CD8-positive, alpha-beta memory T cell (primary cell): ENCODE measurements at regions not wholly inside any gene's neighbourhood (a gene's known extent, or its start where the extent isn't known, plus 50 kb on each side); places are given as distances from the start of the nearest gene placed in this dataset.

Source experiments
- CTCF ChIA-PET: fragments of 350-600 bp; sonication (Branson Sonifier 250); formaldehyde crosslinking; loops from one replicate; lab custom pipeline; 2021; ENCODE audit warnings: antibody characterized with exemption; lab: Charles Lee
- POLR2A ChIA-PET: fragments of 350-600 bp; sonication (Branson Sonifier 250); formaldehyde crosslinking; loops from one replicate; lab custom pipeline; 2021; ENCODE audit warnings: antibody characterized with exemption; lab: Charles Lee
- DNase-seq, 5 donors: peaks; one replicate each; pipeline versions ENCODE4 v3.0.0 to v3.0.0-alpha.2; 2020 to 2022; ENCODE audit warnings: mixed read lengths in 1 of 5
- H3K27ac ChIP-seq: one replicate; pipeline ENCODE4 v1.7.0; 2013; ENCODE audit warnings: low read depth, mild to moderate bottlenecking, low read length, moderate library complexity
- H3K27me3 ChIP-seq: 2 replicates; pipeline ENCODE4 v1.7.0; 2013; ENCODE audit warnings: low read length, mild to moderate bottlenecking; ENCODE audit not compliant: insufficient read depth, poor library complexity, severe bottlenecking
- H3K36me3 ChIP-seq: 2 replicates; pipeline ENCODE4 v1.7.0; 2013; ENCODE audit warnings: mild to moderate bottlenecking, low read length, moderate library complexity; ENCODE audit not compliant: insufficient read depth
- H3K4me1 ChIP-seq: 2 replicates; pipeline ENCODE4 v1.7.0; 2013; ENCODE audit warnings: mild to moderate bottlenecking, low read length, moderate library complexity; ENCODE audit not compliant: insufficient read depth
- H3K4me3 ChIP-seq: 2 replicates; pipeline ENCODE4 v1.7.0; 2013; ENCODE audit warnings: mild to moderate bottlenecking, low read length
- H3K9me3 ChIP-seq: 2 replicates; pipeline ENCODE4 v1.7.0; 2013; ENCODE audit warnings: mild to moderate bottlenecking, low read length
- H3K27ac Mint-ChIP-seq, 8 donors: one replicate each; pipeline ENCODE4 v1.8.0; 2020 to 2021; ENCODE audit warnings: mixed read lengths in 8 of 8, mild to moderate bottlenecking in 6 of 8, inconsistent platforms in 3 of 8, moderate library complexity in 3 of 8
- H3K27me3 Mint-ChIP-seq, 2 donors: one replicate each; pipeline ENCODE4 v1.8.0; 2020 to 2021; ENCODE audit warnings: mixed read lengths in 2 of 2, mild to moderate bottlenecking in 1 of 2, moderate library complexity in 1 of 2
- H3K36me3 Mint-ChIP-seq, 3 donors: one replicate each; pipeline ENCODE4 v1.8.0; 2020 to 2021; ENCODE audit warnings: mixed read lengths in 3 of 3, inconsistent platforms in 1 of 3, mild to moderate bottlenecking in 1 of 3
- H3K4me1 Mint-ChIP-seq, 3 donors: one replicate each; pipeline ENCODE4 v1.8.0; 2020 to 2021; ENCODE audit warnings: mixed read lengths in 3 of 3, inconsistent platforms in 1 of 3, mild to moderate bottlenecking in 1 of 3
- H3K4me3 Mint-ChIP-seq, 7 donors: one replicate each; pipeline ENCODE4 v1.8.0; 2020 to 2021; ENCODE audit warnings: mixed read lengths in 7 of 7, mild to moderate bottlenecking in 6 of 7, moderate library complexity in 4 of 7, inconsistent platforms in 2 of 7
- H3K9me3 Mint-ChIP-seq, 5 donors: one replicate each; pipeline ENCODE4 v1.8.0; 2020 to 2022; ENCODE audit warnings: mixed read lengths in 5 of 5, mild to moderate bottlenecking in 3 of 5, moderate library complexity in 2 of 5, inconsistent platforms in 1 of 5

GRCh38 chr2:72006188-72006736, 141.4 kb downstream of the CYP26B1 start:
- Mint-ChIP-seq H3K27me3 (peaks cover 2 to 9% of the 10 kb centered on the region in 2 donors), H3K9me3 (no peaks in the 10 kb centered on the region), H3K27ac (no peak overlapping the region), H3K36me3 (no peaks in the 10 kb centered on the region), H3K4me3 (no peak overlapping the region), H3K4me1 (no peaks in the 10 kb centered on the region)
- no peaks in the 10 kb centered on the region for H3K27me3 ChIP-seq
- H3K27ac ChIP-seq: no peak overlapping the region
- no peaks in the 10 kb centered on the region for H3K36me3 ChIP-seq
- no peaks in the 10 kb centered on the region for H3K9me3 ChIP-seq
- H3K4me3 ChIP-seq: no peak overlapping the region
- ChIA-PET POLR2A (no interaction called here), CTCF (no interaction called here)
- H3K4me1 ChIP-seq: no peaks in the 10 kb centered on the region
- DNase-seq: no peak

- ChIA-PET CTCF (interaction anchor here (0.6 kb wide), 1 partner anchor 18 kb away, joined by 3 read pairs; no protein-coding TSS in a partner anchor), POLR2A (no interaction called here)
- no peak overlapping the region for H3K27ac ChIP-seq
- H3K36me3 ChIP-seq: no peaks in the 10 kb centered on the region
- H3K4me1 ChIP-seq: no peaks in the 10 kb centered on the region
- peaks cover 0 to 3% (median 0%) of the 10 kb centered on the region in 5 donors for H3K9me3 Mint-ChIP-seq
- peaks cover 6 to 11% of the 10 kb centered on the region in 2 donors for H3K27me3 Mint-ChIP-seq
- H3K4me3 ChIP-seq: no peak overlapping the region
- H3K36me3 Mint-ChIP-seq: no peaks in the 10 kb centered on the region
- no peak overlapping the region for H3K27ac Mint-ChIP-seq
- H3K27me3 ChIP-seq: no peaks in the 10 kb centered on the region
- H3K4me1 Mint-ChIP-seq: no peaks in the 10 kb centered on the region
- DNase-seq: no peak
- H3K9me3 ChIP-seq: no peaks in the 10 kb centered on the region
- H3K4me3 Mint-ChIP-seq: no peak overlapping the region
These were observed 142.7 kb downstream of the CYP26B1 start for GRCh38 chr2:72004976-72005375.

- no peak for DNase-seq
- ChIA-PET CTCF (no interaction called here), POLR2A (no interaction called here)
- H3K27me3 Mint-ChIP-seq: peaks cover 6 to 14% of the 10 kb centered on the region in 2 donors
- H3K4me1 Mint-ChIP-seq: no peaks in the 10 kb centered on the region
- no peak overlapping the region for H3K4me3 Mint-ChIP-seq
- Histone ChIP-seq H3K4me1 (no peaks in the 10 kb centered on the region), H3K9me3 (no peaks in the 10 kb centered on the region), H3K36me3 (no peaks in the 10 kb centered on the region), H3K27me3 (no peaks in the 10 kb centered on the region), H3K27ac (no peak overlapping the region), H3K4me3 (no peak overlapping the region)
- H3K27ac Mint-ChIP-seq: no peak overlapping the region
- peaks cover 0 to 3% (median 0%) of the 10 kb centered on the region in 5 donors for H3K9me3 Mint-ChIP-seq
- no peaks in the 10 kb centered on the region for H3K36me3 Mint-ChIP-seq
These were observed 143.3 kb downstream of the CYP26B1 start for GRCh38 chr2:72004201-72004915.

- ChIA-PET POLR2A (no interaction called here), CTCF (no interaction called here)
- Histone ChIP-seq H3K27ac (no peak overlapping the region), H3K4me1 (no peaks in the 10 kb centered on the region), H3K27me3 (no peaks in the 10 kb centered on the region), H3K36me3 (no peaks in the 10 kb centered on the region), H3K9me3 (no peaks in the 10 kb centered on the region), H3K4me3 (no peak overlapping the region)
- H3K9me3 Mint-ChIP-seq: peaks cover 0 to 3% (median 0%) of the 10 kb centered on the region in 5 donors
- no peaks in the 10 kb centered on the region for H3K4me1 Mint-ChIP-seq
- H3K4me3 Mint-ChIP-seq: no peak overlapping the region
- DNase-seq: no peak
- no peak overlapping the region for H3K27ac Mint-ChIP-seq
- peaks cover 6 to 15% of the 10 kb centered on the region in 2 donors for H3K27me3 Mint-ChIP-seq
- H3K36me3 Mint-ChIP-seq: no peaks in the 10 kb centered on the region
These were observed 143.9 kb downstream of the CYP26B1 start for GRCh38 chr2:72003796-72004195.

GRCh38 chr2:72003124-72003523, 144.5 kb downstream of the CYP26B1 start:
- Mint-ChIP-seq H3K4me1 (no peaks in the 10 kb centered on the region), H3K36me3 (no peaks in the 10 kb centered on the region), H3K27me3 (peaks cover 6 to 15% of the 10 kb centered on the region in 2 donors), H3K9me3 (peaks cover 0 to 3% (median 0%) of the 10 kb centered on the region in 5 donors), H3K4me3 (no peak overlapping the region), H3K27ac (no peak overlapping the region)
- CTCF ChIA-PET: no interaction called here
- Histone ChIP-seq H3K9me3 (no peaks in the 10 kb centered on the region), H3K36me3 (no peaks in the 10 kb centered on the region), H3K4me1 (no peaks in the 10 kb centered on the region), H3K27ac (no peak overlapping the region), H3K4me3 (no peak overlapping the region), H3K27me3 (no peaks in the 10 kb centered on the region)
- POLR2A ChIA-PET: no interaction called here
- DNase-seq: no peak

- Histone ChIP-seq H3K9me3 (no peaks in the 10 kb centered on the region), H3K27me3 (no peaks in the 10 kb centered on the region), H3K4me3 (no peak overlapping the region), H3K36me3 (no peaks in the 10 kb centered on the region), H3K4me1 (no peaks in the 10 kb centered on the region), H3K27ac (no peak overlapping the region)
- H3K27me3 Mint-ChIP-seq: peaks cover 6 to 15% of the 10 kb centered on the region in 2 donors
- DNase-seq: no peak
- no peaks in the 10 kb centered on the region for H3K4me1 Mint-ChIP-seq
- H3K36me3 Mint-ChIP-seq: no peaks in the 10 kb centered on the region
- ChIA-PET POLR2A (no interaction called here), CTCF (no interaction called here)
- no peak overlapping the region for H3K4me3 Mint-ChIP-seq
- H3K9me3 Mint-ChIP-seq: peaks cover 0 to 3% (median 0%) of the 10 kb centered on the region in 5 donors
- no peak overlapping the region for H3K27ac Mint-ChIP-seq
These were observed 145.5 kb downstream of the CYP26B1 start for GRCh38 chr2:72001937-72002690.

- Mint-ChIP-seq H3K4me1 (no peaks in the 10 kb centered on the region), H3K9me3 (peaks cover 0 to 3% (median 0%) of the 10 kb centered on the region in 5 donors), H3K4me3 (no peak overlapping the region), H3K27ac (no peak overlapping the region), H3K27me3 (peaks cover 8 to 15% of the 10 kb centered on the region in 2 donors), H3K36me3 (no peaks in the 10 kb centered on the region)
- POLR2A ChIA-PET: no interaction called here
- Histone ChIP-seq H3K27ac (no peak overlapping the region), H3K36me3 (no peaks in the 10 kb centered on the region), H3K4me1 (no peaks in the 10 kb centered on the region), H3K27me3 (no peaks in the 10 kb centered on the region), H3K9me3 (no peaks in the 10 kb centered on the region), H3K4me3 (no peak overlapping the region)
- no peak for DNase-seq
- CTCF ChIA-PET: no interaction called here
These were observed 147.6 kb downstream of the CYP26B1 start for GRCh38 chr2:72000110-72000509.

GRCh38 chr2:71999580-71999979, 148.1 kb downstream of the CYP26B1 start:
- peaks cover 0 to 3% (median 0%) of the 10 kb centered on the region in 5 donors for H3K9me3 Mint-ChIP-seq
- Histone ChIP-seq H3K4me1 (no peaks in the 10 kb centered on the region), H3K4me3 (no peak overlapping the region), H3K36me3 (no peaks in the 10 kb centered on the region), H3K27me3 (no peaks in the 10 kb centered on the region), H3K9me3 (no peaks in the 10 kb centered on the region), H3K27ac (no peak overlapping the region)
- no peak overlapping the region for H3K27ac Mint-ChIP-seq
- ChIA-PET CTCF (no interaction called here), POLR2A (no interaction called here)
- no peak for DNase-seq
- H3K27me3 Mint-ChIP-seq: peaks cover 8 to 15% of the 10 kb centered on the region in 2 donors
- H3K4me1 Mint-ChIP-seq: no peaks in the 10 kb centered on the region
- H3K36me3 Mint-ChIP-seq: no peaks in the 10 kb centered on the region
- no peak overlapping the region for H3K4me3 Mint-ChIP-seq
